Right forelimb (tissue), 1 donor: ENCODE measurements at regions not wholly inside any gene's neighbourhood (a gene's known extent, or its start where the extent isn't known, plus 50 kb on each side); places are given as distances from the start of the nearest gene placed in this dataset.
"Not testable (repeated sequence)": the region's sequence is repeated elsewhere in the genome, so short reads cannot be mapped to it uniquely, and the experiment has no call there.

Source experiments
- DNase-seq: peaks from one replicate; pipeline ENCODE4 v3.0.0-alpha.2; 2018

DNA sequence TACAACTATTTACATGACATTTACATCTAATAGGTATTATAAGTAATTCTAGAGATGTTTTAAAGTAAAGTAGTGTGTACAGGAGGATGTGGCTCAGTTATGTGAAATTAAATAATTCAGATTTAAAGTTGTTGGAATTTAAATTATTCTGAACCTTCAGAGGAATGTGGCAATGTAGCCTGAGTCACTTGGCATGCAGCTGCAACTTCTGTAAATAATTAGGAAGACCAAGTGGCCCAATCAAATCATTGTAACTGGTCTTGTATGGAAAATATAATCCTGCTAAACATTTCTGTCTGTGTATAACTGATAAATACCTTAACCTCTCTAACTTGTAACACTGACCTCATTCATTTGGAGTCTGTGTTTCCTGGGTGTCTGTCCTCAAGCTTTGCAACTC, 828.9 kb downstream of the GLUD2 start:
- no peak for DNase-seq

- not testable (repeated sequence) for DNase-seq
Observed at GRCh38 chrX:121877337-121877736, 829.9 kb downstream of the GLUD2 start.

DNA sequence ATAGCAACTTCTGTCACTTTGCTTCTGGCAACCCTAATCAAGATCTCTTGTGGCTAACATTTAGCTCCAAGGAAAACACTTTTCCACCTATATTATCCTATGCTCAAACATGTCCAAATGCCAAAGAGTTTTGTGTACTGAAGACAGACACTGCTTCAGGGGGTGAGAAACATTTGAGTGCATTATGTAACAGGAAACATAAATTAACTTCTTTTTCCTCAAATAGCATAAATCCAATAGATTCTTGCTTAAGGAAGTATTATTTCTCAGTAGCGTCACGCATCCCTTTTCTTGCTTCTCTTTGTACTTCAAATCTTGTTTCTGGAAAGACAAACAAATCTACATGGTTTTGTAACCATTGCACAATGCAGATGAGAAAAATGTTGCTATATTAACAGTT, 839.1 kb downstream of the GLUD2 start:
- DNase-seq, result no peak

DNA sequence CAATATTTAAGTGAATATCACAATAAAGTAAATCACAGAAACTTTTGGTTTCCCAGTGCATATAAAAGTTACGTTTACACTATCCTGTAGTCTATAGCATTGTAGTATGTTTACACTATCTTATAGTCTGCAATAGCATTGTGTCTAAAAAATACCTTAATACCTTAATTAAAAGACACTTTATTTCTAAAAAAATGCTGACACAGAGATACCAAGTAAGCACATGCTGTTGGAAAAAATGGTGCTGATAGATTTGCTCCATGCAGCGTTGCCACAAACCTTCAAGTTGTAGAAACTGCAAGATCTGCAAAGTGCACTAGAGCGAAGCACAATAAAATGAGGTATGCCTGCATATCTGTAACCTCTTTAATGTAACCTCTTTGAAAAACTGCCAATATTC, 847.3 kb downstream of the GLUD2 start:
- no peak for DNase-seq

DNA sequence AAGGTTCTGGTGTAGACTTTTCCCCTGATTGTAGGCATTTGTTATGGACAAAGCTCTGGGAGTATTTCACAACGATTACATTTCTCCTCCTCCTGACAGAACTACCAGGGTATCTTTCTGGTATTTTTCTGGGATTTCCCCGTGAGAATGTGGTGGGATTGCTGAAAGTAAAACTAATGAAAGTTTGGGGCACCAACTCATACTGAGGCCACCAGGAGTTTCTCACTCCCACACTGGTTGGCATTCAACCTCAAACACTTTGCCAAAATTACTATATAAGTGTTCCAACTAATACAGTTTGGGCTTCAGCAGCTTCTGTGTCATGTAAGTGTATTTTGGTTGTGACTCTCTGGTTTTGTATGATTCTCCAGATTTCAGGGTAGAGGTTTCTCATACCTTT, 855.1 kb downstream of the GLUD2 start:
- DNase-seq, result no peak

- no peak for DNase-seq
Observed at GRCh38 chrX:121903961-121904360, 856.6 kb downstream of the GLUD2 start.

DNA sequence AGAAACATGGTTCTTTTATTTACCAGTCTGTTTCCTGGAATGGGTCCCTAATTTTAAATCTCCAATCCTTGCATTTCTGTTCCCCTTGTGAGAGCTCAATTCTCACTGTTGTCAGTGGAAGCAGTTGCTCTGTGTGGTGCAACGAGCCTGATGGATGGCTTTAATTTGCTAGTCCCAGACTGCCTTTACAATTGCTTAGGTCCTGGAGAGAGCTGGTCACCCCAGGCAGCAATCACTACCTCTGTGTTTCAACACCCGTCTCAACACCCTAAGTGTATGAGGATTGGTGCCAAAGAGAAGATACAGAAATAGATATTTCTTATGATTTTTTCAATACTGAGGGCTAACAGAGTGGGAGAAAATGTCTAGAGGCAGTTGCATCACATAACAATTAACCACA, 873.8 kb downstream of the GLUD2 start:
- no peak for DNase-seq

DNA sequence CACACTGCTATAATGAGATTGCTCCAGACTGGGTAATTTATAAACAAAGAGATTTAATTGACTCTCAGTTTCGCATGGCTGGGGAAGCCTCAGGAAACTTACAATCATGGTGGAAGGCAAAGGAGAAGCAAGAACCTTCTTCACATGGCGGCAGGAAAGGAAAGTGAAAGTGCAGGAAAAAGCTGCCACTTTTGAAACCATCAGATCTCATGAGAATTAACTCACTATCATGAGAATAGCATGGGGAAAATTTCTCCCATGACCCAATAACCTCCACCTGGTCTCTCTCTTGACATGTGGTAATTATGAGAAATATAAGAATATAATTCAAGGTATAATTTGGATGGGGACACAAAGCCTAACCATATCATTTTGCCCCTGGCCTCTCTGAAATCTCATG, 884.2 kb downstream of the GLUD2 start:
- DNase-seq, result no peak

DNA sequence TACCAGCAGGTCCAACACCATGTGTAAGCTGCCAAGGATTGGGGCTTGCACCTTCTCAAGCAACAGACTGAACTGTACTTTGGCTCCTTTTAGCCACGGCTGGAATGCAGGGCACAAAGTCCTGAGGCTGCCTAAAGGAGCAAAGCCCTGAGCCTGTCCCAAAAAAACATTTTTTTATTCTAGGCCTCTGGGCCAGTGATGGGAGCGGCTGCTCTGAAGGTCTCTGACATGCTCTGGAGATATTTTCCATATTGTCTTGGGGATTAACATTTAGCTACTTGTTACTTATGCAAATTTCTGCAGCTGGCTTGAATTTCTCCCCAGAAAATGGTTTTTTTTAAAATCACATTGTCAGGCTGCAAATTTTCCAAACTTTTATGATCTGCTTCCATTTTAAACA, 885.3 kb downstream of the GLUD2 start:
- DNase-seq, result no peak

- no peak for DNase-seq
Observed at GRCh38 chrX:121949041-121949760, 901.8 kb downstream of the GLUD2 start.

- DNase-seq, result no peak
Observed at GRCh38 chrX:121958886-121959285, 911.5 kb downstream of the GLUD2 start.

DNA sequence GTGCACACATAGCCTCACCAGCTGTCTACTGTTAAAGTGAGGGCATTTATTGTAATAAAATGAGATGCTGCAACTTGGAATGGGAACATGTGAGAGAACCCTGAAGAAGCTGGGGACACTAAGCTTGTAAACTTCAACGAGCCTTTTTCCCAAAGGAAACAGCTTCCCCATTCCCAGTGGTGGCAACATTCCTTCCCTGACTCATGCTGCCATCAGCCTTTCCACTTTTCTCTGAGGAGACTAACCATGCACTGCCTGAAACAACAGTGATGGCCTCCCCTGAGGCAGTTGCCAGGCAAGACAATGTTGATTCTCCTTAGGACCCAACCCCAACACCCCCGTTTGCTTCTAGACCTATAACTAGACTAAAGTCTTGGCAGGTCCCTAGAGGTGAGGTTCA, 928.3 kb downstream of the GLUD2 start:
- DNase-seq, result no peak

GRCh38 chrX:121987163-121987562, 939.8 kb downstream of the GLUD2 start:
- no peak for DNase-seq

DNA sequence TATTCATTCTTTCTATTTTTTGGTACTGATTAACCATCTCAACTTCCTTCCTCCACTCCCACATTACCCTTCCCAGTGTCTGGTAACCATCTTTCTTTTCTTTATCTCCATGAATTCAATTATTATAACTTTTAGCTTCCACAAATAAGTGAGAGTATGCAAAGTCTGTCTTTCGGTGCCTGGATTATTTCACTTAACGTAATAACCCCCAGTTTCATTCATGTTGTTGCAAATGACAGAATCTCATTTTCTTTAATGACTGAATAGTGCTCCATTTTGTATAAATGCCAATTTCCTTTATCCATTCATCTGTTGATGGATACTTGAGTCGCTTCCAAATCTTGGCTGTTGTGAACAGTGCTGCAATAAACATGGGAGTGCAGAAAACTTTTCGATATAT, 940.4 kb downstream of the GLUD2 start:
- DNase-seq, result no peak

GRCh38 chrX:122004127-122004526, 956.7 kb downstream of the GLUD2 start:
- DNase-seq, result no peak

DNA sequence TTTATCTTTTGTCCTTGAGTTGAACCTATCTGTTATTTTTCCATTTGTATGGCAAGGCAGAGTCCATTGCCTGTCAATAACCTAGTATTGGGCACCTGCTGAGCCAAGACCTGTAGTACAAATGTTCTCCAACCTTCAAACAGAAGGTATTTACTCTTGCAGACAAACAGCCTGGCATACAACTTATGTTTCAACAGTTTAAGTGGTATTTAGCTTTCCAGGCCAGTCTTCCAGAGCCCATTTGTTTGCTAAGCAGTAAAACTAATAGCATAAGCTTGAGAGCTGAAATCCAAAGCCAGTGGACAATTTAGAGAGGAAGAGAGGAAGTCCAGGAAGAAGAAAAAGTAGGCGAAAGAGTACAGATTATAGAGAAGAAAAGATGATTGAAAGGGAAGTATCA, 979.3 kb downstream of the GLUD2 start:
- no peak for DNase-seq

DNA sequence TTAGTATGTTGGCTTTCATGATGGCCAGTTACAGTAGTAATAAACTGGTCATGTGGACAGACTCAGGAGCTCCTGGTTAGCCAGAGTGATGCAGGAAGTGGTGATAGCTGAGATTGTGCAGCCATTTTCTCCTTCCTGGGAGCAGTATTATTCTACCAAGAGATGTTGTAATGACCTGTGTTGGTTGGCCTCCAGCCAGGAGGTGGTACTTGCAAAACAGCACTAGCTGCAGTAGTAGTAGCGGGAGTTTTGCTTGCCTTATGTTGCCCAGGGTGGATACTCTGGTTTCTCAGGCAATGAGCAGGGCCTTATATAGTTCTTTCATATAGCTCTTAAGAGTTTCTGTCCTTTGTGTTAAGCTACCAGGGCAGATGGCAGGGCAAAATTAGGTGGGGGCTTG, 998.8 kb downstream of the GLUD2 start:
- no peak for DNase-seq

GRCh38 chrX:122046815-122047214, 999.4 kb downstream of the GLUD2 start:
- no peak for DNase-seq

- no peak for DNase-seq
Observed at GRCh38 chrX:122047261-122047660, 999.9 kb downstream of the GLUD2 start.

GRCh38 chrX:122055460-122055859, 1008.0 kb downstream of the GLUD2 start:
- no peak for DNase-seq

DNA sequence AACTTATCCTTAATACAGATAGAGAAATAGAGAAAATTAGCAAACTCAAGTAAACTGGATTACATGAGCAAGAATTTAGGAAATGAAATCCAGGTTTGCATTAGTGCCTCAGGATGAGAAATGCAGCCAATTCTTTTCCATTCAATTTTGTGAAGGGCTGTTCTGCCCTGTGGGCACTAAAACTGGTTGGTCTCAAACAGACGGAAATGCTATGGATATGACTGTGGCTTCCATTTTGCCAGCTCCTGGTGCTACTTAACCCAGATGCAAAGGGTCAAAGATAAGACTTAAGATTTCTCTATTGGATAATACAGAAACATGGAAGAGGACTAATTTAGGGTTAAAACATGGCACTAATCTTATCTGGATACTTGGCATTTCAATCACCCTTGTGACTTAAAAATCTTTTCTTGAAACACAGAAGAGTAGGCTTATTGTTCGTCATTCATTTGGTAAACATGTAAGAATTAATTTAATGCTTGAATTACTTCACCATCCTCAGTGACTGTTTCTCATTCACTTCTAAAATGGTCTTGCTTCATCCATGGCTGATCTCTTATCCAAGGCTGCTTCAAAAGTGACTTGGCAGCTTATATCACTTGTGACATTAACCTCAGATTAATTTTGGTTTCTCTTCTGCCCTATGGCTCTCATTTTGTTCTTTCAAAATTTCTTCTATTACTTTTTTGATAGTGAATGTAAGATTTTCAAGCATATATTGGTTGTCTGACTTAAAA, 1008.7 kb downstream of the GLUD2 start:
- DNase-seq, result no peak

- no peak for DNase-seq
Observed at GRCh38 chrX:122076241-122076640, 1028.8 kb downstream of the GLUD2 start.

DNA sequence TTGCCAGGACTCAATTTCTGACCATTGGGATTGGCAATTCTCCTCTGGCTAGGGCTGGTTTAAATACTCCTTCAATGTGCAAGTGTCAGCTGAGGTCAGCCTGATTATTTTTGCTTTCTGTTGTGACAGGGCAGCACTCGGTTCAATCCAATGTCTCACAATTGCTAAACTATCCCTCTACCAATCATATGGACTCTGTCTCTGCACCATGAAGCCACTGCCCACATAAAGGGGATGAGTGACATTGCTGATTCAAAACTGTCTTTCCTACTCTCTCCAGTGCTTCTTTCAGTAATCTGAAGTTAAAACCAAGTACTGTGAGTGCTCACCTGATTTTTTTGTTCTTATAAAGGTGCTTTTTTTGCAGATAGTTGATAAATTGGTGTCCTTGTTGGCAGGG, 1030.7 kb downstream of the GLUD2 start:
- DNase-seq, result no peak

DNA sequence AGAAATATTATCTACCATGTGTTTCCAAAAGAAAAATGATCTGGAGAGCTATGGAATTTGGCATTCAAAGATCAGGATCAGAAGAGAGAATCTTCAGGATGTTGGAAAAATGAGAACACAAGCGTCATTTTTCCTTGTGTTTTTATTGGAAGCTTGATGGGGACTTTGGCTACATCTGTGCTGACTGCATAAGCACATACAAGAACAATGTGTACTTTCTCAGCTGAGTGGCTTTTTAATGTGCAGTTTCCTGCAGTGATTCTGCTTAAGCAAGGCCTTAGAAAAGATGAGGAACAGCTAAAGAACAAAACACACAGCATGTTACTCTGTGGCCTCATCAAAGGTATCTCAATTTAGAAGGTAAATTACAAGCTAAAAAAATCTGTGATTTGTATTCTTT, 1039.9 kb downstream of the GLUD2 start:
- DNase-seq, result no peak

- DNase-seq, result no peak
Observed at GRCh38 chrX:122091571-122091970, 1044.2 kb downstream of the GLUD2 start.
